ENCODE measurements at regions not wholly inside any gene's neighbourhood (a gene's known extent, or its start where the extent isn't known, plus 50 kb on each side); places are given as distances from the start of the nearest gene placed in this dataset.
"Not testable (repeated sequence)": the region's sequence is repeated elsewhere in the genome, so short reads cannot be mapped to it uniquely, and the experiment has no call there.

- not testable (repeated sequence) for DNase-seq
Observed at GRCh38 chr9:42326482-42326881, 143.0 kb downstream of the SPATA31A6 start.

- not testable (repeated sequence) for DNase-seq
Observed at GRCh38 chr9:42335342-42335741, 151.9 kb downstream of the SPATA31A6 start.

DNA sequence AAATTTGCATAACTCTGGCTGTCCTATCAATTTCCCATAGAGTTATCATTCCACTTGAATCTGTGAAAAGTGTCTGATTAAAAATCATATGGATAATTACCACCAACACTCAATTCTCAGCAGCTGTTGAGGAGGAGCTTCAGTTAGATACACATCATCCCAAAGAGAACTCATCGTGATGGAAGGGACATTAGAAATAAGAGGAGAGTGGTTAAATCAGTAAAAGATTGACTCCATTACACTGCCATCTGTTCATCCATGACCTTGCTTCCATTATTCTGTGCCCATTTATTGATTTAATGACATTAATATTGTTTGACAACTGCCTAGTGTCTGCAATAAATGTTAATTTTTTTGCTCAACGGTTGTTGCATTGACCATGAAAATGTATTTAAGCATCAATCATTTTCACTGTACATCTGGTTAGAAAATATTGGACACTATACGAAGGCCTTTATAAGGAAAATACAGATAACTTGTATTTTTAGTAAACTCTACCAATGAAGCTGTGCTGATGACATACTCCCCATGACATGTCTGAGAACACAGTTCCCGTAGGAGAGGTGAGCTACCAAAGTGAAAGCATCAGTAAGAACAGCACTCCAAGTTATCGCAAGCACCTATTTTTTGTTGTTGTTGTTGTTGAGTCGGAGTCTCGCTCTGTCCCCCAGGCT is 152.7 kb downstream of the SPATA31A6 start:
- not testable (repeated sequence) for DNase-seq

DNA sequence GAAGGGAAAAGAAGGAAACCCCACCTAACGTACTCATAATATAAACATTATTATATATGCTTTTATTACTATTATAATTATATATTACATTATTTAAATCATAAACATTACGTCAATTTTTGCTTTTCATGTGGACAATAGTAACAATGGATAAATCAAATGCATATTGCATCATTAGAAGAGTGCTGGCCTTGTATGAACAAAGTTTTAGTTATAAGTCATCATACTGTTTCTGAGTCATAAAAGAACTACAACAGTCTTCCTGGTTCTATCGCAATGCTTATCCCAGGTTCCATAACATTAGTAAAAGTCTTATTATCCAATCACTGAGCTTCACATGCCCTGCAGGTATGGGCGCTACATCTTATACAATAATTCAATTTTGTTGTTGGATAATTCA is 154.8 kb downstream of the SPATA31A6 start:
- DNase-seq, result not testable (repeated sequence)

DNA sequence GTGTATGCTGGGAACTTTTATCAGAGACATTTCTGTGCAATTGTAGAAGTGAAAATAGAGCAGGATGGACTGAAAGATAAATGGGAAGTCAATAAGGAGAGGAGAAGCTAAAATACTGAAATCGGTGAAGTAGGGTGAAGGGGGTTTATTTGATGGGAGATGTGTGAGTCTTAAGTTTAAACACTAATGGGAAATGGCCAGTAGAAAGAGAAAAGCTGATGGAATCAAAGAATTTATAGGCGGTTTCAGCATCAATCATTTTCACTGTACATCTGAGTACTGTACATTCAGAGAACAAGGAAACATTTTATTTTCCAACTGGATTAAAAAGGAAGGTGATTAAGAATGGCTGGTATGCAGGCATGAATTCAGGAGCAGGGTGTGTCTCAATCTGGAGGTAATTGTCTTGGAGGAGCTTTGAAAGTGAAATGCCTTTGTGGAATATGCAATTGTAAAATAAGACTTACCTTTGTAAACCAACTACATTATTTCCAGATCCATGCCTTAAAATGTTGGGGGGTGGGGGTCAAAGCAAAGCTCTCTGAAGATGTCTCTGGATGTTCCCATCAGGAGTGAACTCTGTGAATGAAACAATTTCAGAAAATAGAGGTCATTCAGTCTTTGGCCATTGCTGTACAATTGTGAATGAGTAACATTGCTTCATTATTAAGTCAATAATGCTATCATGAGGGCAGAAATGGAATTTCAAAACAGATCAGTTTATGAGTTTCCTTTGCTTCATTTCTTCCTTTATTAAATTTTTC is 156.4 kb downstream of the SPATA31A6 start:
- DNase-seq, result not testable (repeated sequence)

DNA sequence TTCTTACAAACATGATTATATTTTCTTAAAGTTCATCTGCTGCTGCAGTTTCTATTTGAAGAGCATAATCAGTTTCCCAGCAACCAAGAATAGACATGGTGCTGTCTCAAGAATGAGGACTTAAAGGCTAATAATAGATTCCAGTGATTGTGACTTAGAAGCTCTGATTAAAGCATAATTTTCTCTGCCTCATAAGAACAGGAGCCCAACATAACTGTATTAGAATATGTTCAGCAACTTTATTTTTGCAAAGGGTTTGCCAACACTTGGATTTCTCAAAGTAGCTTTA is 156.9 kb downstream of the SPATA31A6 start:
- not testable (repeated sequence) for DNase-seq

DNA sequence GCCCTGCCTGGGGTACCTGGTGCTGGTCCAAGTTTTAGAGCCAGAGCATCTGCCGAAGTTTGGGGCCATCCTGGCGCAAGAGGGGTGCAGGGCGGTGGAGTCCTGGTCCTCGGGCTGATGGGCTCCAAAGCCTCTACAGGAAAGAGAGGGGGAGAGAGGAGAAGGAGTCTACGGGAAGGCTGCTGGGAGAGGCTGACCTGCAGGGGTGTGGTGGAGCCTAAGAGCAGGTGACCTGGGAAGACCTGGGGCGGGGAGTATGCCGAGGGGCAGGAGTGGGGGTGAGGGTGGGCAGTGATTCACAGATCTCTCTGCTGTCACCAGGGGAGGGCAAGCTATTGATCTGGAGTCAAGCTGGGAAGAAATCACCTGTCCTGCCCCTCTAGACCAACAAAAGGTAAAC is 158.4 kb downstream of the SPATA31A6 start:
- DNase-seq, result not testable (repeated sequence)

DNA sequence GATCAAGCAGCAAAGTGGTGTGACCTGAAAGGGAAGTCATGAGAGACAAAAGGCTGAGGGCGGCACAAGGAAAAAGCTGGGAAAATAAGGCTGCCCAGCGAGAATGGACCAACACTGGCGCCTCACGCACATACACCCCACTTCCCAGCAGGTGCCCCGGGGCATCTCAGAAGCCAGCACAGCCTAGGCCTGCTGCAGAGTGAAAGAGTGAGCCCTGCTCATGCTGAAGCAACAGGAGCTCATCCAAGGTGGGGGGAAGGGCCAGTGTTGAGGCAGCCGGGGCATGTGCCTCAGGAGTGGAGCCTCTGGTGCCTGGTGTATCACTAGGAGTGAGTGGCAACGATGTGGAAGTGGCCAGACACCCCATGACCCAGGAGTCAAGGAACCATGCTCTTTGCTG is 158.8 kb downstream of the SPATA31A6 start:
- not testable (repeated sequence) for DNase-seq

GRCh38 chr9:42344508-42344907 is 161.0 kb downstream of the SPATA31A6 start:
- not testable (repeated sequence) for DNase-seq

DNA sequence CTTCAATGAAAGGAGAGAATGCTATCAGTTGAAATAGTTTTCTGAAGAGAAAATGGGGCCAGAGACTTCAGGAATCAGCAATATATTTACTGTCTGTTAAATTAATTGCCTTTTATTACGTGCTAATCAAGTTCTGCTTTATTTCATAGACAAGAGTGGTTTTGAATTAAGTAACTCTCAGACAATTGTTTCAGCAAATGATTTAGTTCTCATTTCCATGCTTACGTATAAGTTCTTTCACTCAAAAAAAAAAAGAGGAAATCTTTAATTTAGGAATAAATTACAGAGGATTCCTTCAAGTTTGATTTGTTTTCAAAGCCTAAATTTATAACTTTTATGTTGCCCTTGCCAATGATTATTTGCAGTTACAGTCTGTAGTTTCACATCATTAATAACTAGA is 163.5 kb downstream of the SPATA31A6 start:
- not testable (repeated sequence) for DNase-seq

DNA sequence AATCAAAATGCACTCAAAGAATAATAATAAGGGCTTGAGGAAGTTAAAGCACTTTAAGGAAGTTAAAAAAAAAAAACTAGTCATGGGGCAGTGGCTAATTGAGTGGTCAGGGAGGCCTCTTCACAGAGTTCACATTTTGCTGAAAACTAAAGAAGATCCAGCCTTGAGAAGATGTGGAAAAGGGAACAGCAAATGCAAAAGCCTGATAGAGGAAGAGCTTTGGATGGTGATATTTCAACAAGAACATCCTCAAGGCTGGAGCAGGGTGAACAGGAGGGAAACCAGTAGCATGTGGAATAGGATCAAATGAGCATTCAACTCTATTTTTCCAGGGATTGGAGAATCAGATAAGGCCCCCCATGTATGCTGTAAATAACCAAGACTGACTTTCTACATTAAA is 165.7 kb downstream of the SPATA31A6 start:
- not testable (repeated sequence) for DNase-seq

DNA sequence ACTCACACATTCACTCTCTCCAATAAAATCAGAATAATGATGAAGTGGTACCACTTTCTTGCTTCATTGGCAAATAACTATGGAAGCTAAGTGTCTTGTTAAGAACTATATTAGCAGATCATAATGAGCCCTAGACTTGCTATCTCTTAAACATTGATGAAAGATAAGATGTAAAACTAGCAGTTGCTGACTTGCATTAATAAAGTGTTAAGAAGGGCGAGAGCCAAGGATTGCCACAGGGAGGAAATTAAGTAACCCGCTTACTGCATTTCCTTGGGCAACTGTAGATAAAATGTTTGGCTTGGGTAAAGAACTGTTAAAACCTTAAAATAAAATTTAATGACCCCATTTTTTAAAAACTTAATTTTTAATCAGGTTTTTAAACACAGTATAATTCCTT is 167.0 kb downstream of the SPATA31A6 start:
- not testable (repeated sequence) for DNase-seq

DNA sequence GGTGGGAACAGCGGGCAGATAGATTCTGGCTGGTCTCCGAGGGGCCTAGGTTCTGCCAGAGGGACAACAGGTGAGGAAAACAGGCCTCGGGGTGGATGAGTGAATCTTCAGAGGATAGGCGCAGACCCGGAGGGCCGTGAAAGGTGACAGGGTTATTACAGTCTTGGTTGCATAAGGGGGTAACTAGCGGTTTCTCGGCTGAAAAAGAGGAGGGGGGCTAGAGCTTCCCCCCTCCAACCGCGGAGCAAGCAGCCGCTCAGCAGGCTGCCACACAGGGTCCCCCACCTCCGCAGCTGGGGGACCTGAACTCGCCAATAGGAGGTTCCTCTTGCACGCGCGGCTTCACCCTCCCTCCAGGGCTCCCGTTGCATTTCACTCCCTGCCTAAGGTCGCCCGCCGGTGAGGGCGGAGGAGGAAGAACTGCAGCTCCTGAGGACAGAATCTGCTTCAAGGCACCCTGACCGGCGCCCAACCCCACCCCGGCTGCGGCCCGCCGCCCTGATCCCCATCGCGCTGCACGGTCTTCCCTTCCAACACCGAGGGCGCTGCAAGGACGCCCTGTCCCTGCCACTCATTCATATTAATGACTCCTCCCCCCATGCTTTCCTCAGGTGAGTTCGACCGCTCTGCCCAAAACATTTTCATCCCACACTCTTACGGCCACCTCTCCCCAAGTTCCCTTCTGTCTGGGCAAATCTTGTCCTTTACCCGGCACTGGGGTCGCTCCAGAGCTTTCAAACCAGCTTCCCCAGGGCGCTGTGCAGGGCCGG is 174.3 kb downstream of the SPATA31A6 start:
- DNase-seq, result not testable (repeated sequence)

- DNase-seq, result not testable (repeated sequence)
Observed at GRCh38 chr9:42358626-42359247, 175.3 kb downstream of the SPATA31A6 start.

- not testable (repeated sequence) for DNase-seq
Observed at GRCh38 chr9:42364410-42365243, 181.2 kb downstream of the SPATA31A6 start.

- DNase-seq, result not testable (repeated sequence)
Observed at GRCh38 chr9:42365244-42365945, 181.9 kb downstream of the SPATA31A6 start.

GRCh38 chr9:42368279-42368881 is 184.9 kb downstream of the SPATA31A6 start:
- not testable (repeated sequence) for DNase-seq

- not testable (repeated sequence) for DNase-seq
Observed at GRCh38 chr9:42370172-42370571, 186.7 kb downstream of the SPATA31A6 start.

DNA sequence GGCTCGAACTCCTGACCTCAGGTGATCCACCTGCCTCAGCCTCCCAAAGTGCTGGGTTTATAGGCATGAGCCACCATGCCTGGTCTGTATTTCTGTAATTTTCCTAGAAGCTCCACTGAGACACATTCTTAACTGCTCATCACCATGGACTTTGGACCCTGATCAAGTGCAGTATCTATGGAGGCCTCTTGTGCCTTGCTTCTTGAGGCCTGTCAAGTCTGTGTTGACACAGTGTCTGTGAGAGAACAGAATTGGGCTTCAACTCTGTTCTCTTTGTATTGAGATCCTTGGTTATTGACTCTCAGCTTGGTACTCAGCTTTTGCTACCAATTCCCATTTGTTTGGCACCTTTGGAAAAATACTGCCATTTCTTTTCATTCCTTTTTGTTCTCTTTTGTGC is 188.0 kb downstream of the SPATA31A6 start:
- DNase-seq, result not testable (repeated sequence)

DNA sequence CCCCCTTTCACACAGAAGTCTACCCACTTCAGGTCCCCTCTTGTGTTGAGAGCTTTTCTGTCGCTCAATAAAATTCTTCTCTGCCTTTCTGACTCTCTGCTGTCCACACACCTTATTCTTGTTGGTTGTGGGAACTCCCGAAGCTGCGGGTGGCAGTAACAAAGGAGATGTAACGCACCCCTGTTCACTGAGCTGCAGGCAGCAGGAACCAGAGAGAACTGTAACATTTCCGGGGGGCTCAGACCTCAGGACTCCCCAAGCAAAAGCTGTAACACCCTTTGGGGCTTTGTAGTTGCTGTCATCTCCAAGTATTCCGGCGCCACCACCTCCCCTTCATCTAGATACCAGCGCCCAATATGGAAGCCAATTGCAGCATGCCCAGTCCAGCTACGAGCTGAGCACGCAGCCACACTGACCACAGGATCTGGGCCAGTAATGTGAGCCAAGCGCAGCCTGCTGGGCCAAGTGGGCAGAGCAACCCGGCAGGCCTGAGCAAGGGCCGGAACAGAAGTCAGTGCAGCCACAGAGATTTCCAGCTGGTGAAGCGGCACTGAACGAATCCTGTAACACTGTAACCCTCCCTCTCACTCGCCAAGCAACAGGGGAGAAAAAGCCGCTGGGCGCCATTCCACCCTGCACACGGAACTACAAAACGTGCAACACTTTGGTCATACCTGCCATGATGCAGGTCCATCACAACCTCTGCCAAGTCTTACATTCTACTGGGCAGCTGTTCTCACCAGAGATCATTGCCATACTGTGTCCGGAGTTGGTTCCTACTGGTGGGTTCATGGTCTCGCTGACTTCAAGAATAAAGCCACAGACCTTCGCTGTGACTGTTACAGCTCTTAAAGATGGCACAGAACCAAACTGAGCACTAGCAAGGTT is 194.3 kb downstream of the SPATA31A6 start:
- DNase-seq, result not testable (repeated sequence)
